Caco-2 (cell line): ENCODE measurements at regions not wholly inside any gene's neighbourhood (a gene's known extent, or its start where the extent isn't known, plus 50 kb on each side); places are given as distances from the start of the nearest gene placed in this dataset.

ENCODE experiments used
- BruUV-seq: library from RNA; stranded (reverse); fragments of 400-500 nt; replicated peaks from 2 replicates; lab custom pipeline; 2021; lab: Mats Ljungman, UMichigan
- CTCF ChIA-PET: fragments of 300-600 bp; sonication (Branson Sonifier 250); formaldehyde crosslinking; loops from one replicate; lab custom pipeline; 2022; ENCODE audit warnings: antibody characterized with exemption; lab: Charles Lee
- POLR2A ChIA-PET: fragments of 300-600 bp; sonication (Branson Sonifier 250); formaldehyde crosslinking; loops from one replicate; lab custom pipeline; 2022; ENCODE audit warnings: antibody characterized with exemption; lab: Charles Lee
- DNase-seq, 2 experiments: peaks; one replicate each; pipeline versions ENCODE4 v3.0.0 to v3.0.0-alpha.2; 2020 to 2022
- H3K27me3 ChIP-seq: replicated peaks from 2 replicates; pipeline ENCODE4 v1.6.0; 2011; ENCODE audit warnings: low read length; ENCODE audit not compliant: control insufficient read depth, insufficient read depth
- H3K36me3 ChIP-seq: 2 replicates; pipeline ENCODE4 v1.5.1; 2011; ENCODE audit warnings: low read length; ENCODE audit not compliant: control insufficient read depth, insufficient read depth
- H3K4me1 ChIP-seq: fragments of 250-450 bp; sonication (Bioruptor Pico); 2 replicates; pipeline ENCODE4 v1.5.1; 2020; ENCODE audit warnings: mild to moderate bottlenecking
- H3K4me3 ChIP-seq: 2 replicates; pipeline ENCODE4 v1.5.1; 2011; ENCODE audit warnings: low read depth, mild to moderate bottlenecking, control low read depth, low read length
- H3K9me3 ChIP-seq: fragments of 250-450 bp; sonication (Bioruptor Pico); 2 replicates; pipeline ENCODE4 v1.5.1; 2020; ENCODE audit warnings: mild to moderate bottlenecking, moderate library complexity
- H3K27ac Mint-ChIP-seq: one replicate; pipeline ENCODE4 v1.8.0; 2022; ENCODE audit warnings: mixed read lengths; ENCODE audit not compliant: unreplicated experiment
- H3K27me3 Mint-ChIP-seq: one replicate; pipeline ENCODE4 v1.8.0; 2022; ENCODE audit warnings: mixed read lengths; ENCODE audit not compliant: insufficient read depth, unreplicated experiment
- H3K36me3 Mint-ChIP-seq: one replicate; pipeline ENCODE4 v1.8.0; 2022; ENCODE audit warnings: mild to moderate bottlenecking, mixed read lengths; ENCODE audit not compliant: insufficient read depth, unreplicated experiment
- H3K4me1 Mint-ChIP-seq: one replicate; pipeline ENCODE4 v1.8.0; 2022; ENCODE audit warnings: low read depth, mixed read lengths; ENCODE audit not compliant: unreplicated experiment
- H3K4me3 Mint-ChIP-seq: one replicate; pipeline ENCODE4 v1.8.0; 2022; ENCODE audit warnings: mild to moderate bottlenecking, moderate library complexity, mixed read lengths; ENCODE audit not compliant: unreplicated experiment
- H3K9me3 Mint-ChIP-seq: one replicate; pipeline ENCODE4 v1.8.0; 2022; ENCODE audit warnings: mixed read lengths; ENCODE audit not compliant: unreplicated experiment
- intact Hi-C: fragments of 100-400 bp; cut with micrococcal nuclease; formaldehyde crosslinking; loops from one replicate; pipeline ENCODE4 v1.10.0; 2022; ENCODE audit not compliant: unreplicated experiment
- TF ChIP-seq, protein P1 (sequence below), 2 experiments: fragments of 200-600 bp in 1 of 2; IDR thresholded peaks; 1 replicate in 1 of 2; 2 replicates in 1 of 2; pipeline versions ENCODE4 v1.5.1 to v1.8.0; 2011 to 2022; ENCODE audit warnings: antibody characterized with exemption in 1 of 2, control low read depth in 1 of 2, inconsistent platforms in 1 of 2, low read depth in 1 of 2, low read length in 1 of 2, mild to moderate bottlenecking in 1 of 2, moderate library complexity in 1 of 2; ENCODE audit not compliant: insufficient read depth in 1 of 2, severe bottlenecking in 1 of 2, unreplicated experiment in 1 of 2

DNA sequence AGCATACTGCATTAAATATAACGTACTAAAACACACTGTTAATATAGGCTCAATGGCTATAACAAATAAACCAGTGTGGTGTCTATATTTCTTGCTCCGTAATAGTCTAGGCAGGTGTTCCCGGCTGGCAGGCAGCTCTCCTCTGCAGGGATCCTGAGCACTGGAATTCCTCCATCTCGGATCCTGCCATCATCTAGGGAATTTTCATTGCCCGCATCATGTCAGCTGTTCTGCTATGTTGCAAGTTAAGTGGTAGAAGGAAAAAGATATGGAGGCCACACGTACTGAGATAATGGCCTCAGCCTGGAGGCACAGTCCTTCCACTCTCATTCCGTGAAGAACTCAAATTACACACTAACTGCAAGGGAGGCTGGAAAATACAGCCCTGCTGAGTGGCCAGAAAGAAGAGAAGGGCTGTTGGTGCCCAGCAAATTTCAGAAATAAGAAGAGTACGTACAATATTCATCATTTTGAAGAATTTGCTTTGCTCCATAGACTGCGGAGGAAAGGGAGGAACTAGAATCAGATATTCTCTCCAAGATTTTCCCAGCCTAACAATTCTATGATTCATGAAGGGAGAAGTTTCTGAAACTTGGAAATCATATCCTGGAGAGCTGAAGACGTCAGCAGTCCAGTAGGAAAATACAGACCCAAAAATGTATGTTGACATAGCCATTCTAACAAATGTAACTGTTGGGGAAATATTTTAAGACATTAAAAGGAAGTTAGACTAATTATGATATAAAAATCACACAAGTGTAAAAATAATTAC, 263.3 kb downstream of the MRPL39 start:
- Mint-ChIP-seq H3K27me3 (peaks cover 9% of the 10 kb centered on the region), H3K4me3 (no peak overlapping the region), H3K27ac (no peak overlapping the region), H3K36me3 (no peaks in the 10 kb centered on the region), H3K4me1 (no peaks in the 10 kb centered on the region), H3K9me3 (no peaks in the 10 kb centered on the region)
- TF ChIP-seq, protein P1, sequence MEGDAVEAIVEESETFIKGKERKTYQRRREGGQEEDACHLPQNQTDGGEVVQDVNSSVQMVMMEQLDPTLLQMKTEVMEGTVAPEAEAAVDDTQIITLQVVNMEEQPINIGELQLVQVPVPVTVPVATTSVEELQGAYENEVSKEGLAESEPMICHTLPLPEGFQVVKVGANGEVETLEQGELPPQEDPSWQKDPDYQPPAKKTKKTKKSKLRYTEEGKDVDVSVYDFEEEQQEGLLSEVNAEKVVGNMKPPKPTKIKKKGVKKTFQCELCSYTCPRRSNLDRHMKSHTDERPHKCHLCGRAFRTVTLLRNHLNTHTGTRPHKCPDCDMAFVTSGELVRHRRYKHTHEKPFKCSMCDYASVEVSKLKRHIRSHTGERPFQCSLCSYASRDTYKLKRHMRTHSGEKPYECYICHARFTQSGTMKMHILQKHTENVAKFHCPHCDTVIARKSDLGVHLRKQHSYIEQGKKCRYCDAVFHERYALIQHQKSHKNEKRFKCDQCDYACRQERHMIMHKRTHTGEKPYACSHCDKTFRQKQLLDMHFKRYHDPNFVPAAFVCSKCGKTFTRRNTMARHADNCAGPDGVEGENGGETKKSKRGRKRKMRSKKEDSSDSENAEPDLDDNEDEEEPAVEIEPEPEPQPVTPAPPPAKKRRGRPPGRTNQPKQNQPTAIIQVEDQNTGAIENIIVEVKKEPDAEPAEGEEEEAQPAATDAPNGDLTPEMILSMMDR (IDR thresholded peaks at IDR 0.05; ENCODE audit: insufficient read depth in 1 of 2, low read depth in 1 of 2, low read length in 1 of 2, severe bottlenecking in 1 of 2, unreplicated experiment in 1 of 2), result no peak
- H3K9me3 ChIP-seq, result no peaks in the 10 kb centered on the region
- CTCF ChIA-PET, result no interaction called here
- intact Hi-C loops, result no loop called here
- DNase-seq, result no peak
- H3K36me3 ChIP-seq, result no peaks in the 10 kb centered on the region
- POLR2A ChIA-PET, result no interaction called here
- no peak overlapping the region for H3K4me3 ChIP-seq
- H3K4me1 ChIP-seq, result no peaks in the 10 kb centered on the region
- no TSS peak for BruUV-seq
- no peaks in the 10 kb centered on the region for H3K27me3 ChIP-seq

DNA sequence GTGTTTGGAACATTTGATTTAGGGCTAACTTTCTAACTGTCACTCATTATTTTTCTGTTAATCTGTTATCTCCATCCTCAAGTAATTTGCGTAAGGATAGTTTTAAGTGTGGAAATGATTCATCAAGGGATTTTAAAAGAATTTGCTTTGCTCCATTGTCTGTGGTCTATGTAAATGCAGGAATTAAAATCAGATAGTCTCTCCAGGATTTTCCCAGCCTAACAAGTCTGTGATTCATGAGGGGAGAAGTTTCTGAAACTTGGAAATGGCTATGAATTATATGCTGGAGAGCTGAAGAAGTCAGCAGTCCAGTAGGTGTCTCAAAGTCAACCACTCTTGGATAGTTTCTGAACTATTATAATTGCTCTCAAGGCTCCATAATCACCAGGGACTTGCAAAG, 264.5 kb downstream of the MRPL39 start:
- no TSS peak for BruUV-seq
- no peaks in the 10 kb centered on the region for H3K9me3 ChIP-seq
- Mint-ChIP-seq H3K9me3 (no peaks in the 10 kb centered on the region), H3K27ac (no peak overlapping the region), H3K36me3 (no peaks in the 10 kb centered on the region), H3K27me3 (peaks cover 9% of the 10 kb centered on the region), H3K4me1 (no peaks in the 10 kb centered on the region), H3K4me3 (no peak overlapping the region)
- H3K4me1 ChIP-seq, result no peaks in the 10 kb centered on the region
- intact Hi-C loops, result no loop called here
- no peaks in the 10 kb centered on the region for H3K27me3 ChIP-seq
- POLR2A ChIA-PET, result no interaction called here
- TF ChIP-seq, protein P1 (IDR thresholded peaks at IDR 0.05; ENCODE audit: insufficient read depth in 1 of 2, low read depth in 1 of 2, low read length in 1 of 2, severe bottlenecking in 1 of 2, unreplicated experiment in 1 of 2), result no peak
- H3K4me3 ChIP-seq, result no peak overlapping the region
- CTCF ChIA-PET, result no interaction called here
- no peak for DNase-seq
- no peaks in the 10 kb centered on the region for H3K36me3 ChIP-seq

DNA sequence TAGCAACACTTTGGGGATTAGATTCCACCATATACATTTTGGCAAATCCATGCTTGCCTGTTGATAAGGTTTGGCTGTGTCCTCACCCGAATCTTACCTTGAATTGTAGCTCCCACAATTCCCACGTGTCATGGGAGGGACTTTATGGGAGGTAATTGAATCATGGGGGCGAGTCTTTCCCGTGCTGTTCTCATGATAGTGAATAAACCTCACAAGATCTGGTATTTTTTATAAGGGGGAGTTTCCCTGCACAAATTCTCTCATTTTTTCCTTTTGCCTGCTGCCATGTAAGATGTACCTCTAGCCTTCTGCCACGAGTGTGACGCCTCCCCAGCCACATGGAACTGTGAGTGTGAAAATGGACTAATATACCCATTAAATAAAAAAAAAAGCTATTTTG, 265.3 kb downstream of the MRPL39 start:
- Mint-ChIP-seq H3K27me3 (peaks cover 9% of the 10 kb centered on the region), H3K36me3 (no peaks in the 10 kb centered on the region)

More for the DNA sequence above, 265.3 kb downstream of the MRPL39 start:
- H3K4me1 Mint-ChIP-seq, result no peaks in the 10 kb centered on the region
- H3K9me3 Mint-ChIP-seq, result no peaks in the 10 kb centered on the region
- DNase-seq, result no peak
- no peak overlapping the region for H3K4me3 Mint-ChIP-seq
- intact Hi-C loops, result no loop called here
- H3K27me3 ChIP-seq, result no peaks in the 10 kb centered on the region
- H3K4me1 ChIP-seq, result no peaks in the 10 kb centered on the region
- no peak overlapping the region for H3K4me3 ChIP-seq
- H3K36me3 ChIP-seq, result no peaks in the 10 kb centered on the region
- H3K9me3 ChIP-seq, result no peaks in the 10 kb centered on the region
- no TSS peak for BruUV-seq
- ChIA-PET POLR2A (no interaction called here), CTCF (no interaction called here)
- TF ChIP-seq, protein P1 (IDR thresholded peaks at IDR 0.05; ENCODE audit: insufficient read depth in 1 of 2, low read depth in 1 of 2, low read length in 1 of 2, severe bottlenecking in 1 of 2, unreplicated experiment in 1 of 2), result no peak
- H3K27ac Mint-ChIP-seq, result no peak overlapping the region
